Endothelial cell of hepatic sinusoid (primary cell): ENCODE measurements at regions not wholly inside any gene's neighbourhood (a gene's known extent, or its start where the extent isn't known, plus 50 kb on each side); places are given as distances from the start of the nearest gene placed in this dataset.
"Not testable (repeated sequence)": the region's sequence is repeated elsewhere in the genome, so short reads cannot be mapped to it uniquely, and the experiment has no call there.

Experiments
- in situ Hi-C: cut with HindIII; loops from 2 replicates; pipeline ENCODE4 v1.10.0; 2017; ENCODE audit warnings: low sequenced_read_pairs

GRCh38 chr18:25590456-25590855, 238.5 kb upstream of the ZNF521 start:
- in situ Hi-C loops: no loop called here

- in situ Hi-C loops: no loop called here
Measured at GRCh38 chr18:25587545-25587944, 235.6 kb upstream of the ZNF521 start.

- in situ Hi-C loops: no loop called here
Measured at GRCh38 chr18:25568986-25569385, 217.0 kb upstream of the ZNF521 start.

- in situ Hi-C loops: no loop called here
Measured at GRCh38 chr18:25563816-25564683, 212.1 kb upstream of the ZNF521 start.

- in situ Hi-C loops: no loop called here
Measured at GRCh38 chr18:25563346-25563745, 211.4 kb upstream of the ZNF521 start.

- in situ Hi-C loops: no loop called here
Measured at GRCh38 chr18:25561918-25562317, 210.0 kb upstream of the ZNF521 start.

- in situ Hi-C loops: no loop called here
Measured at GRCh38 chr18:25560369-25560768, 208.4 kb upstream of the ZNF521 start.

GRCh38 chr18:25557011-25557410, 205.0 kb upstream of the ZNF521 start:
- in situ Hi-C loops: no loop called here

- in situ Hi-C loops: no loop called here
Measured at GRCh38 chr18:25553631-25554263, 201.8 kb upstream of the ZNF521 start.

- in situ Hi-C loops: no loop called here
Measured at GRCh38 chr18:25544546-25545287, 192.8 kb upstream of the ZNF521 start.

- in situ Hi-C loops: no loop called here
Measured at GRCh38 chr18:25538175-25538922, 186.4 kb upstream of the ZNF521 start.

- in situ Hi-C loops: no loop called here
Measured at GRCh38 chr18:25535495-25535894, 183.5 kb upstream of the ZNF521 start.

GRCh38 chr18:25534401-25534800, 182.4 kb upstream of the ZNF521 start:
- in situ Hi-C loops: no loop called here

- in situ Hi-C loops: no loop called here
Measured at GRCh38 chr18:25533218-25533617, 181.3 kb upstream of the ZNF521 start.

- in situ Hi-C loops: no loop called here
Measured at GRCh38 chr18:25531207-25531606, 179.2 kb upstream of the ZNF521 start.

GRCh38 chr18:25525789-25526188, 173.8 kb upstream of the ZNF521 start:
- in situ Hi-C loops: not testable (repeated sequence)

GRCh38 chr18:25518716-25519053, 166.7 kb upstream of the ZNF521 start:
- in situ Hi-C loops: no loop called here

- in situ Hi-C loops: no loop called here
Measured at GRCh38 chr18:25517881-25518715, 166.1 kb upstream of the ZNF521 start.

GRCh38 chr18:25516747-25517498, 165.0 kb upstream of the ZNF521 start:
- in situ Hi-C loops: no loop called here
